GM18519 (cell line): ENCODE measurements at regions not wholly inside any gene's neighbourhood (a gene's known extent, or its start where the extent isn't known, plus 50 kb on each side); places are given as distances from the start of the nearest gene placed in this dataset.
"Not testable (repeated sequence)": the region's sequence is repeated elsewhere in the genome, so short reads cannot be mapped to it uniquely, and the experiment has no call there.

Experiments
- ATAC-seq: cut with Tn5 transposase; IDR thresholded peaks from one replicate; pipeline ENCODE4 v1.9.1; 2021; ENCODE audit warnings: mild to moderate bottlenecking, moderate library complexity; ENCODE audit not compliant: unreplicated experiment, low FRiP score

DNA sequence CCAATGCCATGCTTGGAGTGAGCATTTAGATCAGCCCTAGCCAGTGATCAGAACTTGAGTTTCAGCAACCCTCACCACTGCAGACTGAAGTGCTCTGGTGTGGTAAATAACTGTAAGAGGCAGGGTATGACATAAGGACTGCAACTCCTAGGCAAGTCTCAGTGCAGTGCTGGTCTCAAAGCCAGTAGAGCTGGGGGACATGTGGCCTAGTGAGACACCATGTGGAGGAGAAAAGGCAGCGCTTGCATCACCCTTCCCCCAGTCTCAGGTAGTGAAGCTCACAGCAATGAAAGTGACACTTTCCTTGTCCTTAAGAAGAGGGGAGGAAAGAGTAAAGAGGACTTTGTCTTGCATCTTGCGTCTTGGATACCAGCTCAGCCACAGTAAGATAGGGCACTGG, 386.8 kb upstream of the POT1 start:
- ATAC-seq = peak; percentile 92

DNA sequence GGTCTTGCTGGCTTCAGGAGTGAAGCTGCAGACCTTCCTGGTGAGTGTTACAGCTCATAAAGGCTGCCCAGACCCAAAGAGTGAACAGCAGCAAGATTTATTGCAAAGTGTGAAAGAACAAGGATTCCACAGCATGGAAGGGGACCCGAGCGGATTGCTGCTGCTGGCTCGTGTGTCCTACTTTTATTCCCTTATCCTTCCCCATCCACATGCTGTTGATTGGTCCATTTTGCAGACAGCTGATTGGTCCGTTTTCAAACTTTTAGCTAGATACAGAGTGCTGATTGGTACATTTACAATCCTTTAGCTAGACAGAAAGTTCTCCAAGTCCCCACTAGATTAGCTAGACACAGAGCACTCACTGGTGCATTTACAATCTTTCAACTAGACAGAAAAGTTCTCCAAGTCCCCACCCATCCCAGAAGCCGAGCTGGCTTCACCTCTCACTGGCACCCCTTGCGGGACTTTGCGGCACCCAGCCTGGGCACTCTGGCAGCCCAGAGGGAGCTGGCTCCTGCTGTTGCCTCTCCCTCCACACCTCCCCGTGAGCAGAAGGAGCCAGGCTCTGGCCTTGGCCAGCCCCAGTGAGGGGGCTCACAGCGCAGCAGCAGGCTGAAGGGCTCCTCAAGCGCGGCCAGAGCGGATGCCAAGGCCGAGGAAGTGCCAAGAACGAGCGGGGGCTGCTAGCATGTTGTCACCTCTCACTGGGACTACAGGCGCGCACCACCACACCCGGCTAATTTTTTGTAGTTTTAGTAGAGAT, 369.6 kb upstream of the POT1 start:
- no peak for ATAC-seq

DNA sequence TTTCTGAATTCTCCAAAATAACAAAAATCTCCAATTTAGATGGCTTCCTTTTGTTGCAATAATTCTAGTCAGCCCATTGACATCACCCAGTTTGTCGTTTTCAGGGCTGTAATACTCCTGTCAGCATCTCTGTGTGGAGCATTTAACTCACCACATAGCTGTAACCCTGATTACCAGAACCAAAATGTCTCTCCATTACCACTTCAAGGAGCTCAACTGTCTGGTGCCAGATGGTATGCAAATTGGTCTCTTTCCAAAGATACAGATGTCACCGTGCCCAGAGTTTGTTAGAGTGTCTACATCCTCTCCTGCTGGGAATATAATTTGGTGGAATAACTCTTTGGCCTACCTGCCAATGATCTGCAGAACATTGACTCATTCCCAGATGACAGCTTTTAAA, 350.3 kb upstream of the POT1 start:
- no peak for ATAC-seq

DNA sequence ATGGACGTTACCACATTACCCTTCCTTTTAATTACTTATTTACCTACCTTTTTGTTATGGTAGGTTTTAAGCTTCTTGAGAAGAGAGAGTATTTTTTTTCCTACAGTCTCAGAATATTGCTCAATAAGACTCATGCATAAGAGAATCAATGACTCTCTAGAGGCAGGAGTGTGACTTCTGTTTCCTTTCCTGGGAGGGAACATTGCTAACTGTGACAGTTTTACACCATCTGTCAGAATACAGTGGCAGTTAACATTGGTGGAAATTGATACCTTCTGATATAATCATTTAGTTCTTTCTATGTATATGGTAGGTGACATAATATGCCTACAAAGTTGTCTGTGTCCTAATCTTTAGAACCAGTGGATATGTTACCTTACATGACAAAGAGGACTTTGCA, 348.7 kb upstream of the POT1 start:
- no peak for ATAC-seq

DNA sequence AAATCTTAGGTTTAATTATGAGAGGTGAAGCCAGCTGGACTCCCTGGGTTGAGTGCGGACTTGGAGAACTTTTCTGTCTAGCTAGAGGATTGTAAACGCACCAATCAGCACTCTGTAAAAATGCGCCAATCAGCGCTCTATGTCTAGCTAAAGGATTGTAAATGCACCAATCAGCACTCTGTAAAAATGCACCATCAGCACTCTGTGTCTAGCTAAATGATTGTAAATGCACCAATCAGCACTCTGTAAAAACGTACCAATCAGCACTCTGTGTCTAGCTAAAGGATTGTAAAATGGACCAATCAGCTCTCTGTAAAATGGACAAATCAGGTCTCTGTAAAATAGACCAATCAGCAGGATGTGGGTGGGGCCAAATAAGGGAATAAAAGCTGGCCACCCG, 345.1 kb upstream of the POT1 start:
- ATAC-seq = not testable (repeated sequence)

DNA sequence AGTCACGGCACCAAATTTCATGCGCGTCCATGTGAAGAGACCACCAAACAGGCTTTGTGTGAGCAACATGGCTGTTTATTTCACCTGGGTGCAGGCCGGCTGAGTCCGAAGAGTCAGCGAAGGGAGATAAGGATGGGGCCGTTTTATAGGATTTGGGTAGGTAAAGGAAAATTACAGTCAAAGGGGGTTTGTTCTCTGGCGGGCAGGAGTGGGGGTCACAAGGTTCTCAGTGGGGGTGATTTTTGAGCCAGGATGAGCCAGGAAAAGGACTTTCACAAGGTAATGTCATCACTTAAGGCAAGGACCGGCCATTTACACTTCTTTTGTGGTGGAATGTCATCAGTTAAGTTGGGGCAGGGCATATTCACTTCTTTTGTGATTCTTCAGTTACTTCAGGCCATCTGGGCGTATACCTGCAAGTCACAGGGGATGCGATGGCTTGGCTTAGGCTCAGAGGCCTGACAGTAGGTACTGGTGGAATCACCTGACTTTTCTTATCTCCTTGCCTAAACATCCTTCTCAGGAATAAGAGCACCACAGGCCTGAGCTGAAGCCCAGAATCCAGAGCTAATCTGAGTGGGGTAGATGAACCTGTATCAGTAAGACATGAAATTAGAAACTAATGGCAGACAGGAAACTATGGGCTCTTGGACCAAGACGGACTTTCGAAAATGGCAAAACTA, 334.7 kb upstream of the POT1 start:
- ATAC-seq = not testable (repeated sequence)

DNA sequence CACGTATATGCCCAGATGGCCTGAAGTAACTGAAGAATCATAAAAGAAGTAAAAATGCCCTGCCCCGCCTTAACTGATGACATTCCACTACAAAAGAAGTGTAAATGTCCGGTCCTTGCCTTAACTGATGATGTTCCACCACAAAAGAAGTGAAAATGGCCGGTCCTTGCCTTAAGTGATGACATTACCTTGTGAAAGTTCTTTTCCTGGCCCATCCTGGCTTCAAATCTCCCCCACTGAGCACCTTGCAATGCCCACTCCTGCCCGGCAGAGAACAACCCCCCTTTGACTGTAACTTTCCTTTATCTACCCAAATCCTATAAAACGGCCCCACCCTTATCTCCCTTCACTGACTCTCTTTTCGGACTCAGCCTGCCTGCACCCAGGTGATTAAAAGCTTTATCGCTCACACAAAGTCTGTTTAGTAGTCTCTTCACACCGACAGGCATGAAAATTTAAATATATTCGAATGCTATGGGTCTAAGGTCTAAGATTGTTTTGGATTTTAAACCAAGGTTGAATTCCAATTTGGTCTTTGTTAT, 329.3 kb upstream of the POT1 start:
- ATAC-seq = not testable (repeated sequence)

DNA sequence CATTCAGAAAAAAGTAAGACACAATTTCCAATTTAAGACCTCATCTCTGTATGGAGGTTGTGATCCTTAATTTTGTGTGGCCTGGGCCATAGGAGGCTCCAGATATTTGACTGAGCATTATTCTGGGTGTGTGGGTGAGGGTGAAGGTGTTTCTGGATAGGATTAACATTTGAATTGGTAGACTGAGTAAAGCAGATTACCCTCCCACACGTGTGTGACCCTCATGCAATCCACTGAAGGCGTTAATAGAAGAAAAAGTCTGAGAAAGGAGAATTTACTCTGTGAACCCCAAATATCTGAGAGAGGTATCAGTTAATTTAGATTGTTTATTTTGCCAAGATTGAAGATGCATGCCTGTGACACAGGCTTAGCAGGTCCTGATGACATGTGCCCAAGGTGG, 328.0 kb upstream of the POT1 start:
- no peak for ATAC-seq

DNA sequence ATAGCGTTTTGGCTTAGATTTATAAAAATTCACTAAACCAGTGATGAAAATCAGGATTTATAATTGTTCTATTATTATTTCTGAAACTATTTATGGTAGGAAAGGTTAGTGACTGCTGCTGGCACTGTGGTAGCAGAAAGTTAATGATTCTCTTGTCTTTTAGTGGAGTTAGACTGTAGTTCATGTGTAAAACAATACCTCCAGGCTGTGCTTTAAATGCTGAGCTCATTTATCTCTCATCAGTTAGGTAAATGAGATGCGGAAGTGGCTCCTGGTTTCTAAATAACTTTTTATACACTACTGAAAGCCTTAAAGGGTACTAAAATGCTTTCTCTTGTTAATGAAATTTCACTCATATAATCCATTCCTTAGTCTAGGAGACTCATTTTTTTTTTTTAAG, 326.8 kb upstream of the POT1 start:
- ATAC-seq = no peak

DNA sequence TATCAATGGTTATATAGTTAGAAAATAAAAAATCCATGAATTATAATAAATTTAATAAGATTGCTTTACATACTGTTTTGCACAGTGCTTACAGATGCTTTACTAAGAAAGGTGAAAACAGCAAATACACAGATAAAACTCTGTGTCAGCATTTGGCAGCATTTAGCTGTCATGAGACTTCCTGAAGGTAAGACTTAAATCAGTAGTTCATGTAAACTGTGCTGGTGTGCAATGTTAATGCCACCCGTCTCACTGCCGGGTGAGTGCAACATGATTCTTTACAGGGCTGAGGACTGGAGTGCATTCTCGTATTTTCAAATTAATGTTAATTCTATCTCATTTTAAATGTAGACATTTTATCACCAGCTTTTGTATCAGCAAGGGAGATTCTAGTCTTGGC, 326.2 kb upstream of the POT1 start:
- no peak for ATAC-seq

DNA sequence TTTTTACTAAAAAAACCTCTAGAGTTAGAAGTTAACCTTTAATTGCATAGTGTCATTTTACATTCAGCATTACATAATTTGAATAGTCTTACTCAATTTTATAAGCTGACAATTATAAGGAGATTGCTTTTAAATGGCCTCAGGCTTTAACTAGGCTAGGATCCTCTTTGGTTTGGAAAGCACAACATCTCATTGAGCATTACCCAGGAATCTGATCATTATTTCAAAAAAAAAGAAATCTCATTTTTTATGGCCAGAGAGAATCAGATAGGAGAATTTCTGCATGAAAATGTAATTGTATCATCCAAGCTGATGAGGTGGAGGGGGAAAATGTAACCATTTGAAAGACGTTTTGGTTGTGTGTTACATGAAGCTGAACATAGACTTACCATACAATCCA, 324.9 kb upstream of the POT1 start:
- ATAC-seq = no peak

DNA sequence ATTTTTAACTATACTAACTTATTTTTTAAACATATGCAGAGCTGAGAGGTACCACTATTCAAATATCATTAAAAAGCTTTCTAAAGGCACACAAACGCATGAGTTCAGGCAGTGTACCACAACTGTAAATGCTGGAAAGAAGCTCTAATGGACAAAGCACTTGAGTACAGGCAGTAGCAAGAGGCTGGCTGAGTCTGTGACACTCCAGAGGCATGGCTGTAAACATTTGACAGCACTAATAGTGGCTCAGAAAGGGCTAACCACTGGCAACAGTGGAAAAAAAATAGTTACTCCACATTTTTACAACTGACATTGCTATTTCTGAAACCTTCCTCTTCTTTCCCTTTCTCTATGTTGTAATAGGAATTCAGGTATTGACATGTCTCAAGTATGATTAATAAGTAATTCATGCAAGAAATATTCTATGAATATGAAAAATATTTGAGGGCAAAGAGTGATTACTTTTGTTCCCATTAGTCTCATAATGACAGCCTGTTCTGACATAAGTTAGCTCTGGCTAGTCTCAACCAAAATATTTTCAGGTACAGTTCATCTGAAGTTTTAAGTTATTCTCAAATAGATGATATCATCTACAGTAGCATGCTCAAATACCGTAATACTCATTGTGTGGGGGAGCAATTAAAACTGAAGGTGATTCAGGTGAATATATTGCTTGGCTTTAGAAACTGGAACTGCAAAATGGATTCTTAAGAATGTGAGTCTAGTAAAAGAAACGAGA, 324.0 kb upstream of the POT1 start:
- no peak for ATAC-seq

DNA sequence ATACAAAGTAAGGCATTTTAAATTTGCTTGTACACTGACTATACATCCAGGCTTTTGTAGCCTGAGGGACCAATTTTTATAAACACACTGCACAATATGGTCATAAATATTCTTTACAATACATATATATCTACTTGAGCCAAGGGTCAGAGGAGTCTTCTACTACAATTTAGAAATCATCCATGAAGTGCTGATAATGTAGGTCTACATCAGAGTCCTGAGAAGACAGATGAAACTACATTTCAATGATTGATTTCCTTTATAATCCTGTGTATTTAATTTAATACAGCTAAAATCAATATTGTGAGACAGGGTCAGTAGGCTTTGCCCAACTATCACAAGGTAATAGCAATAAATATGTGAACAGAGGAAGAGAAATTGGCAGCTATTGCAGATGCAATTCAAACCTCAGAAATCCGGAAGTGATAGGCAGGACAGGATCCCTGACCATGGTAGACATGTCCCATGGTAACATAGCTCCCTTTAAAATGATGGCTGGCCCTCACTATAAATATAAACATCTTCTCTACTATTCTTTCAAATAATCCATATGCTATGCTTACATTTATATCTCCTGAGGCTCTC, 318.0 kb upstream of the POT1 start:
- no peak for ATAC-seq

DNA sequence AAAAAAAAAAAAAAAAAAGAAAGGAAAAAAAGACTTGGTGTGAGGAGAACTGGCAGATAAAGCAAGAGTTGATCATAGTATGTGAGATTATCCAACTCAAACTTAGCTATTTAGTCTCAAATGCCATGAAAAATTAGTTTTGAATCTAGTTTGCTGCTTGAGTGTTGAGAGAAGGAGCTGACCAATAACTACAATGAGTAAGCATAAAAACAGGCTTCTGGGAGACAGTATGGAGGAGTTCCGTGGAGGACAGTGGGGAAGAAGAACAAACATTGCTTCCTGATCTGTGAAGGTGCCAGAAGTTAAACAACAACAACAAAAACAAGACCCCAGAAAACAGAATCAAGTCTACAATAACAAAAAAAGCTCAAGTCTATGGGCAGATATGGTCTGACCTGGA, 317.1 kb upstream of the POT1 start:
- no peak for ATAC-seq

DNA sequence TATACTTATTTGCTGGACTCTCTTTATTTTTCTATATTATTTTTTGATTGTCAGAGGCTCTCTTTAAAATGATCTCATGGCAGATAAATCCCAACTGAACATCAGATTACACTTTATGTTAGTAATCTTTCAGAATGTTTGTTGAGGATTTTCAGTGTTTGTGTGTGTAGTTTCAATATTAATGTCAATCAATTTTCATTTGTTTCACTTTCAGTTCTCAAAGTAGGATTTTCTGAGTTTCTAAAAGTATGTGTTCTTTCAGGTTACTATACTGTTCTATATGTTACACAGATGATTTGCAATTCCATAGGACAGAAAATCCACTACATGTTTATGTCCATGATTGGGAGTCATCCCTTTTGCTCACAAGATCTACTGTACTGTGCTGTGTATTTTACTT, 311.9 kb upstream of the POT1 start:
- peak; percentile 75 for ATAC-seq

DNA sequence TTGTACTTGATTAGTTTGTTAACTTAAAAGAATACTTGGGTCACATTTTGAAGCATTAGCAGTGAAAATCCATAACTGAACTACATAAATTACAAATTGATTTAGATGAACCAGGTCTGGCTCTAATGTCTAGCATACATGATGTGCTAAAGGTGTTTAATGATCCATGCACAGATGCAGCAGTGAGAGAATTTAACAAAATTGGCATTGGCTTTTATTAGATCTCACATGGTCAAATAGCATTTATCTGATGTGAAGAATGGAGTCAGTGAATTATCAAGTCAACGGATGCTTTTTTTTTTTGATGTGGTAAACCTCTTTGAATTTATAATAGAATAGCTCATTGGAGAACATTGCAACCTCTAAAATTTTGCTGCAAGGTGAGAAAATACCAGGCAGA, 293.0 kb upstream of the POT1 start:
- no peak for ATAC-seq

DNA sequence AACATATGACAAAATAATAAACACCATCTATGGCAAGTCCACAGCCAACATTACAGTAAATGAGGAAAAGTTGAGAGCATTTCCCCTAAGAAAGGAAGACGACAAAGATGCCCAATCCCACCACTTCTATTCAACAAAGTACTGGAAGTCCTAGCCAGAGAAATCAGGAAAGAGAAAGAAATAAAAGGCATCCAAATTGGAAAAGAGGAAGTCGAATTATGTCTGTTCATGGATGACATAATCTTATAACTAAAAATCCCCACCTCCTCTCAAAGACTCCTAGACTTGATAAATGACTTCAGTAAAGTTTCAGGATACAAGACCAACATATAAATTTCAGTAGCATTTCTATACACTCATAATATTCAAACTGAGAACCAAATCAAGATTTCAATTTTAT, 288.5 kb upstream of the POT1 start:
- ATAC-seq = no peak

DNA sequence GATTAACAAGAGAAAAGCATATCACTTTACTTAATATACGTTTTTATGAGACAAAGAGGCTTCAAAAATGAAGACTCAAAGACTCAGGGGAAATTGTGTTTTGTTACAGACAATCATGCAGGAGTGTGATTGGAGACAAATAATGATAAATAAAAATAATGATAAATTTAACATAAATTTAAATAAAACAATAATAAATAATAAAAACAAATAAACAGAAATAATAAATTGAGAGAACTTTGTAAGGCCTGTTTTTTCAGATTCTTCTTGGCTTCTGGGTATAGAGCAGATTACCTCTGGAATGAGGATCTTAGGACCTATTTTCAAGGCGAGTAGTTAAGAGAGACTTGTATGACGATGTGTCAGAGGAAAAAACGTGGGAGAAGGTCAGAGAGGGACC, 271.4 kb upstream of the POT1 start:
- ATAC-seq = no peak

DNA sequence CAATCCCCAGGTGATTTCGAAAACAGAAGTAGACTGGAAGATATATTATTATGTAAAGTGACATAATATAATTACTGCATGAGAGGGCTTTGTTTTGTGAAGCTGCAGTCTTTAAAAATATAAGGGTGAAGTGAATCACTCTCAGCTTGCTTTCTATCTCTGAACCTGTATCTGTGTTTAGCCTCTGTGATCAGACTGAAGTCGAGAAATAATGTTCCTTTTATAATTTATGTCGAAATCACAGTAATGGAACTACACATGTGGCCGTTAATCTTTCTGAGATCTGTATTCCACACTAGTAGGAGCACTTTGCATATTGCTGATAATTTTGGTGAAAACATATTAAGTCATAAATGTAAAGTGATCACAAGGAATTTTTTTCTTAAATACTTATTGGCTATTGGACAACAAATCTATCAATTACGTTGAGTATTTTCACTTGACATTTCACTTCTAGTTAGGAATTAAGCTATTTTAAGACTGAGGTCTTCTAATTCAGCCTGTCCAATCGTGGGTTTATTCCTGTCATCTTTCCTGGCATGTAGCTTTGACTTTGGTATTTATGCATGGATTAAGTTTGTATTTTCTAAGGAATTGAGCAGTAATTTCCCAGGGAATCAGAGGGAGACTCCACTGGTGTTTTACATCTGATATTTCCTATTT, 268.2 kb upstream of the POT1 start:
- ATAC-seq = no peak

DNA sequence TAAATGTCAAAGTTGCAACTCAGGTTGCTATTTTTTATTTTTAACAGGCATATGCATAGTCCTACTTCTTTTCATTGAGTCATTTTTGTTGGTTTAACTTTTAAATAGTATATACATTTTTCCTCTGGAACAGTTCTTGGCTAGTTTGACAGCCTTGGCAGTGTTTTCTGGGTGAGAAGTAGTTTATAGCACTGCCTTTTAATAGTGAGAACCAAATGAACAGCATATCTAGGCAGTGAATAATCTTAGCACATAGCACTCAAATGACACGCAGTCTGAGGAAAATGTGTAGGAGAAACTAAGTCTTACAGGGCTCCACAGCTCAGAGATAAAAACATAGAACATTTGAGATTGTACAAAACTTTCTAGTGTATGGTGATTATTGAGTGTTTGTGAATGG, 265.5 kb upstream of the POT1 start:
- ATAC-seq = no peak

DNA sequence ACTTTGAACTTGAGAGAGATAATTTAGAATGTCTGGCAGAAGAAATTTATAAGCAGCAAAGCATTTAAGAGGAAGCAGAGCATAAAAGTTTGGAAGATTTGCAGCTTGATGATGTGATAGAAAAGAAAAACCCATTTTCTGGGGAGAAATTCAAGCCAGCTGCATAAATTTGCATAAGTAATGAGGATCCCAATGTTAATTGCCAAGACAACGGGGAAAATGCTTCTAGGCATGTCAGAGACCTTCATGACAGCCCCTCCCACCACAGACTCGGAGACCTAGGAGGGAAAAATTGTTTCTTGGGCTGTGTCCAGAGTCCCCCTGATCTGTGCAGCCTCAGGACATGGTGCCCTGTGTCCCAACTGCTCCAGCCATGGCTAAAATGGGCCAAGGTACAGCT, 263.6 kb upstream of the POT1 start:
- ATAC-seq = no peak
